ENCODE measurements at regions not wholly inside any gene's neighbourhood (a gene's known extent, or its start where the extent isn't known, plus 50 kb on each side); places are given as distances from the start of the nearest gene placed in this dataset.

DNA sequence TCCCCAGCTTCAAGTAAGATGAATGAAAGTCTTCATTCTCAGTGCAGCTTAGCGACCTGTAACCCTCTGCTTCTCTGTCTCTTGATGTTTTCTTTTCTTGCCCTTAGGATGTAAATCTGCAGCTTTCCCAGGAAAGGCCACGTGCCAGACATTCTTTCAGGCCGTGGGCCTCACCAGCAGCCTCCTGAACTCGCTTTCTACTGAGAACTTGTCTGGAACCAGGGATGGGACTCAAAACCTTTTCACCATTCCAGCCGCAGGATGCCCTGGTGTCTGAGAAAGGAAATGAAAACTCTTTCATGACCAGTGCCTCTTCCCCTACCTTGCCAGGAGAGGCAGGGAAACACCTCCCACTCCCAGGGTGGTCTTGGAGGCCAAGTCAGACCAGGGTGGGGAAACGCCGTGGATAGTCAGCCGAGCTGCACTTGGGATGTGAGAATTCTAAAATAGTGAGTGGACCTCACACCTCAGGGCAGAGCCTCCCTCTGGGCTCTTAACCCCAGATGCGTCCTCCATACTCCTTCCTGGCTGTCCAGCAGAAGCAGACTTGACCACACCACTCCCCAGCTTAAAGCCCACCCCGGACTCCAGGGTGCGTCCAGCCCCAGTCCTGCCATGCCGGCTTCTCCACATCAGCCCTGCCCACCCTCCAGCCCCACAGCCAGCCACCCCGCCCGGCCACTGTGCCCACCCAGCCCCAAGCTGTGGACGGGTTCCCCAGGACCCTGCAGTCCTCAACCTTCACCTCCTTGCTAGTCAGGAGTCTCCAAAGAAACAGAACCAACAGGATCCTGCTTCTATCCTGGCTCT, 115.5 kb downstream of the TWIST2 start:
- no peak for DNase-seq (ENCODE audit: low read depth)

- DNase-seq (ENCODE audit: low read depth) = no peak
Measured at GRCh38 chr2:238963971-238964328, 116.1 kb downstream of the TWIST2 start.

GRCh38 chr2:238964544-238965067, 116.7 kb downstream of the TWIST2 start:
- DNase-seq (ENCODE audit: low read depth) = no peak

GRCh38 chr2:238965371-238966071, 117.6 kb downstream of the TWIST2 start:
- DNase-seq (ENCODE audit: low read depth) = no peak

DNA sequence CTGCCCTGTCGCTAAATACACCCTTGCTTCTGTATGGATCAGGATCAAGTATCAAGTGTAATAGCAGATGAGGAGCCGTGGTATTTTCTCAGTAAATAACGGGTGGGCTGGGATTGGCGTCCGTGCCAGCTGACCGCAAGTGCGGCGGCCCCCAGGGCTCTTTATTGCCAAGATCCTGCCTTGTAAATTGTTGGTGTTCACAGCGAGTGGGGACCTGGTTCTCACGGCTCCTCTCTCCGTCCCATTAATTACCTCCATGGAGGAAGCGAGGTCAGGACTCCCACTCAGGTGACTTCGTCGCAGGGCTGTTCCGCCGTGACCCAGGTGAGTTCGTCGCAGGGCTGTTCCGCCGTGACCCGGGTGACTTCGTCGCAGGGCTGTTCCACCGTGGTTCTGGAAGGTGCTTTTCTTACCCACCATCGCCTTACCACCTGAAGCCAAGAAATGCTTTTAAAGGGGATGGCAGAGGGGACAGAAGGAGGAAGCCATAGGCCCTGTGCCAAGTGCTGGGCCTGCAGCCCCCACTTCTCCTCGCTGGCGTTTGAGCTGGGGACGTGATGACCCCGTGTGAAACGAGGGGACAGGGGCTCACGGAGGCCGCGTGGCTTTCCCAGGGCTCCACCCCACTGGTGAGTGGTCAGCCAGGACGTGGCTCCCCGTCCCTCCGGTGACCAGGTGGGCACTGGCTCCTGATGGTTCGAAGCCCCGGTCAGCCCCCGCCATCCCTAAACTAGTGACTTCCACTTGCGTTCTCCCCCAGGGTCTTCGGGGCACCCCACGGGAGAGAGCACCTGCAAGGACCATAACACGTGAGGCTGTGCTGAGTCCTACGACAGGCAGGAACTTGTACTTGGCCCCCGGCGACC, 118.4 kb downstream of the TWIST2 start:
- no peak for DNase-seq (ENCODE audit: low read depth)

GRCh38 chr2:238967031-238967977, 119.4 kb downstream of the TWIST2 start:
- no peak for DNase-seq (ENCODE audit: low read depth)

DNA sequence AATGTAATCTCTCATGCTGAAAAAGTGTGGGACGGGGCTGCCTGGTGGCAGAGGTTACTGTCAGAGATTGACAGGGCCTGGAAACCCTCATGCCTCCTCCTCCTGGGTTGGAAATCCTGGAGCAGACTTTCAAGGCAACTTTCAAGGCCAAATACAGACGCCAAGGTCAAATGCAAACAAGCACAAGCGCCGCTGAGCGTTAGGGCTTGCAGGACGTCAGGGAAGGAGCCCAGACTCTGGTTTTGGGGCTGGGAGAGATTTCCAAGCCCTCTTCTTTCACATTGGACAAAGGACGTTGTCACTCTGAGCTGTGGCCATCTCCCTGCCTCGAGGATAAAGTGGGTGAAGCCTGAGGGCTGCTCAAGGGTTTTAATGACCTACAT, 120.1 kb downstream of the TWIST2 start:
- DNase-seq (ENCODE audit: low read depth) = no peak

- no peak for DNase-seq (ENCODE audit: low read depth)
Measured at GRCh38 chr2:238968616-238969384, 120.9 kb downstream of the TWIST2 start.

- no peak for DNase-seq (ENCODE audit: low read depth)
Measured at GRCh38 chr2:238969857-238970256, 122.0 kb downstream of the TWIST2 start.

GRCh38 chr2:238970553-238971081, 122.7 kb downstream of the TWIST2 start:
- peak; percentile 63 for DNase-seq (ENCODE audit: low read depth)

- DNase-seq (ENCODE audit: low read depth) = no peak
Measured at GRCh38 chr2:238971318-238972145, 123.6 kb downstream of the TWIST2 start.

- DNase-seq (ENCODE audit: low read depth) = no peak
Measured at GRCh38 chr2:238972146-238972445, 124.2 kb downstream of the TWIST2 start.

DNA sequence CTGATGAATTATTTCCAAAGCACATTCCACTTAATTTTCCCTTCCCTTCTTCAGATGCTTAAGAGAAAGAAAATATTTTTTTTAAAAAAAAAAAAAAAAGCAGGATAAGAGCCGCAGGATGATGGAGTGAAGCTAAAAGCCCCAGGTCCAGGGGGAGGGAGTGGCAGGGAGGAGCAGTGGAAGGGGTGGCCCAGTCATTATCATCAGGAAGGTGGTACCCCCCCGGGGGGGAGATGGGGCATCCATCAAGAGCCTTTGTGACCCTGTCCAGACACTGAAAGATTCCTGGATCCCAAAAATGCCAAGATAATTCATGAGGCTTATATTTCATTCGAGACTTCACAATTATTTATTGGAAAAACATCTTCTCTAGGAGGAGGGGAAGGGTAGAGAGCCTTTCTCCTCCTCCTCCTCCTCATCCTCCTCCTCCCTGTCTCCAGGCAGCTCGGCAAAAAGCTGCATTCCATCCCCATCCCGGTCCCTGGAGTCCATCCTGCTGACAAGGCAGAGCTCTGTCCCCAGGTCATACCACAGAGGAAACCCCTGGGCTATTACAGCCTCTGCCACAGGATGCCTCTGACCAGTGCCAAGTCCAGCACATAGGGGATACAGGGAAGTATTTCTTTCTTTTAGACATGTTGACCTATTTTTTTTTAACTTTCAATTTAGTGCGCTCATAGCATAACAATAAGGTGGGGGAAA, 125.3 kb downstream of the TWIST2 start:
- peak; percentile 58 for DNase-seq (ENCODE audit: low read depth)

- DNase-seq (ENCODE audit: low read depth) = peak; percentile 25
Measured at GRCh38 chr2:238974081-238974480, 126.2 kb downstream of the TWIST2 start.

GRCh38 chr2:238974501-238975166, 126.7 kb downstream of the TWIST2 start:
- peak; percentile 93 for DNase-seq (ENCODE audit: low read depth)

DNA sequence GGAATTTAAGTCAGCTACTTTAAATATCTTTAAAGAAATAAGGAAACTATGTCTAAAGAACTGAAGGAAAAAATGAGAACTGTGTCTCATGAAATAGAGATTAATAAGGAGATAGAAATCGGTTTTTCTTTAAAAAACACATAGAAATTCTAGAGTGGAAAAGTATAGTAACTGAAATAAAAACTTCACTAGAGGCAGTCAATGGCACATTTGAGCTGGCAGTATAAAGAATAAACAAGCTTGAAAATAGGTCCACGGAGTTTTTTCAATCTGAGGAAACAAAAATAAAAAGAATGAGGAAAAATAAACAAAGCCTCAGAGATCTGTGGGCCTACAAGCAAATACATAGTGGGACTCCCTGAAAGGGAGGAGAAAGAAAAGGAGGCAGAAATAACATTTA, 127.5 kb downstream of the TWIST2 start:
- DNase-seq (ENCODE audit: low read depth) = no peak

DNA sequence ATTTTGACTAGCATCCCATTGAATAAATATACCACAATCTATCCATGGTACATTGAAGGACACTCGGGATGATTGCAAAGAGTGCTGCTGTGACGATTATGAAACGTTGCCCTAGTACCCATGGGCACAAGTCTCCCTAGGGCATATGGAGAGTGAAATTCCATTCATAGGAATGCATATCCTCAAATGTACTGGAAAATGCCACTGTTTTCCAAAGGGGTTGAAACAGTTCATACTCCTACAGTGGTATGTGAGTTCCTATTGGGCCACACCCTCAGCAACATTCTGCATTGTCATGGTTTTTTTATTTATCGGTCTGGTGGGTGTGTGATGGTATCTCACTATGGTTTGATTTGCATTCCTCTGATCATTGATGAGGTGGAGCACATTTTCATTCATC, 130.6 kb downstream of the TWIST2 start:
- no peak for DNase-seq (ENCODE audit: low read depth)

- no peak for DNase-seq (ENCODE audit: low read depth)
Measured at GRCh38 chr2:238979636-238980035, 131.8 kb downstream of the TWIST2 start.
